ENCODE measurements at regions not wholly inside any gene's neighbourhood (a gene's known extent, or its start where the extent isn't known, plus 50 kb on each side); places are given as distances from the start of the nearest gene placed in this dataset.

DNA sequence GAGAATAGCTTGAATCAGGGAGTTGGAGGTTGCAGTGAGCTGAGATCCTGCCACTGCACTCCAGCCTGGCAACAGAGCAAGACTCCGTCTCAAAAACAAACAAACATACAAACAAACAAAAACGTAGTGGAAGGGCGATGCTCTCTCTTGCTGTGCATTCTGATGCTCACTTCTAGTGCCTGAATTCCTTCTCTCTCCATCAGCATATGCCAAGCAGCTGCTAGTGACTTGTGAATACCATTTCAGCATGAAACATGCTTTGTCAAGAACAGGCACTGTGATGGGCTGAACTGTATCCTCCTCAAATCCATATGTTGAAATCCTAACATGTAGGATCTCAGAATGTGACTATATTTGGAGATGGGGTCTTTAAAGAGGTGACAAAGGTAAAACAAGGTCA, 537.1 kb upstream of the AMELY start:
- peaks cover 52% of the 10 kb centered on the region for H3K4me1 ChIP-seq (ENCODE audit: insufficient read depth, low read length, severe bottlenecking)
- H3K79me2 ChIP-seq (ENCODE audit: insufficient read depth, low read length) = no peaks in the 10 kb centered on the region
- no peak overlapping the region for H3K4me2 ChIP-seq (ENCODE audit: low read length)
- H3K9me2 ChIP-seq (ENCODE audit: low read depth, low read length) = no peaks in the 10 kb centered on the region
- H3K27me3 ChIP-seq (ENCODE audit: insufficient read depth, low read length) = no peaks in the 10 kb centered on the region
- peak overlapping the region; percentile 45 for H3K27ac ChIP-seq (ENCODE audit: low read depth, low read length, poor library complexity, severe bottlenecking)
- no peak overlapping the region for H2AFZ ChIP-seq (ENCODE audit: low read length)
- no peak for TF ChIP-seq EZH2 (IDR thresholded peaks at IDR 0.05; ENCODE audit: borderline replicate concordance, low read length)
- TF ChIP-seq CTCF (IDR thresholded peaks at IDR 0.05; ENCODE audit: low read length) = no peak
- H4K20me1 ChIP-seq (ENCODE audit: insufficient read depth, low read length) = no peaks in the 10 kb centered on the region
- H3K36me3 ChIP-seq (ENCODE audit: insufficient read depth, low read length) = no peaks in the 10 kb centered on the region
- no peaks in the 10 kb centered on the region for H3K9me3 ChIP-seq (ENCODE audit: low read length)
- no peak overlapping the region for H3K9ac ChIP-seq (ENCODE audit: low read length)
- H3K4me3 ChIP-seq (ENCODE audit: low read depth, low read length, poor library complexity, severe bottlenecking) = no peak overlapping the region
- H3F3A ChIP-seq (ENCODE audit: insufficient read depth, low read length) = no peaks in the 10 kb centered on the region

- H3K79me2 ChIP-seq (ENCODE audit: insufficient read depth, low read length) = no peaks in the 10 kb centered on the region
- peak overlapping the region; percentile 21 for H3K27ac ChIP-seq (ENCODE audit: low read depth, low read length, poor library complexity, severe bottlenecking)
- no peak overlapping the region for H3K4me2 ChIP-seq (ENCODE audit: low read length)
- H3K9me3 ChIP-seq (ENCODE audit: low read length) = no peaks in the 10 kb centered on the region
- no peaks in the 10 kb centered on the region for H4K20me1 ChIP-seq (ENCODE audit: insufficient read depth, low read length)
- H3K9ac ChIP-seq (ENCODE audit: low read length) = no peak overlapping the region
- H3K4me3 ChIP-seq (ENCODE audit: low read depth, low read length, poor library complexity, severe bottlenecking) = no peak overlapping the region
- H3K36me3 ChIP-seq (ENCODE audit: insufficient read depth, low read length) = no peaks in the 10 kb centered on the region
- H3F3A ChIP-seq (ENCODE audit: insufficient read depth, low read length) = no peaks in the 10 kb centered on the region
- H3K4me1 ChIP-seq (ENCODE audit: insufficient read depth, low read length, severe bottlenecking) = peaks cover 47% of the 10 kb centered on the region
- H2AFZ ChIP-seq (ENCODE audit: low read length) = no peak overlapping the region
- no peaks in the 10 kb centered on the region for H3K9me2 ChIP-seq (ENCODE audit: low read depth, low read length)
- TF ChIP-seq CTCF (IDR thresholded peaks at IDR 0.05; ENCODE audit: low read length) (no peak), EZH2 (IDR thresholded peaks at IDR 0.05; ENCODE audit: borderline replicate concordance, low read length) (no peak)
- H3K27me3 ChIP-seq (ENCODE audit: insufficient read depth, low read length) = no peaks in the 10 kb centered on the region
Measured at GRCh38 chrY:7447881-7448516, 536.4 kb upstream of the AMELY start.

GRCh38 chrY:7444141-7444540, 532.6 kb upstream of the AMELY start:
- Histone ChIP-seq H2AFZ (ENCODE audit: low read length) (no peak overlapping the region), H3K79me2 (ENCODE audit: insufficient read depth, low read length) (no peaks in the 10 kb centered on the region), H3K4me1 (ENCODE audit: insufficient read depth, low read length, severe bottlenecking) (peaks cover 18% of the 10 kb centered on the region), H3K9me3 (ENCODE audit: low read length) (no peaks in the 10 kb centered on the region), H3K27me3 (ENCODE audit: insufficient read depth, low read length) (no peaks in the 10 kb centered on the region), H3K9me2 (ENCODE audit: low read depth, low read length) (no peaks in the 10 kb centered on the region), H3K4me2 (ENCODE audit: low read length) (no peak overlapping the region), H3K4me3 (ENCODE audit: low read depth, low read length, poor library complexity, severe bottlenecking) (no peak overlapping the region), H3F3A (ENCODE audit: insufficient read depth, low read length) (no peaks in the 10 kb centered on the region), H3K36me3 (ENCODE audit: insufficient read depth, low read length) (no peaks in the 10 kb centered on the region), H3K27ac (ENCODE audit: low read depth, low read length, poor library complexity, severe bottlenecking) (no peak overlapping the region), H4K20me1 (ENCODE audit: insufficient read depth, low read length) (no peaks in the 10 kb centered on the region), H3K9ac (ENCODE audit: low read length) (no peak overlapping the region)
- no peak for TF ChIP-seq EZH2 (IDR thresholded peaks at IDR 0.05; ENCODE audit: borderline replicate concordance, low read length)
- TF ChIP-seq CTCF (IDR thresholded peaks at IDR 0.05; ENCODE audit: low read length) = no peak
